GM19043 (cell line): ENCODE measurements at regions not wholly inside any gene's neighbourhood (a gene's known extent, or its start where the extent isn't known, plus 50 kb on each side); places are given as distances from the start of the nearest gene placed in this dataset.
"Not testable (repeated sequence)": the region's sequence is repeated elsewhere in the genome, so short reads cannot be mapped to it uniquely, and the experiment has no call there.

Experiments used
- ATAC-seq: cut with Tn5 transposase; IDR thresholded peaks from one replicate; pipeline ENCODE4 v1.9.1; 2021; ENCODE audit warnings: low read depth; ENCODE audit not compliant: unreplicated experiment

DNA sequence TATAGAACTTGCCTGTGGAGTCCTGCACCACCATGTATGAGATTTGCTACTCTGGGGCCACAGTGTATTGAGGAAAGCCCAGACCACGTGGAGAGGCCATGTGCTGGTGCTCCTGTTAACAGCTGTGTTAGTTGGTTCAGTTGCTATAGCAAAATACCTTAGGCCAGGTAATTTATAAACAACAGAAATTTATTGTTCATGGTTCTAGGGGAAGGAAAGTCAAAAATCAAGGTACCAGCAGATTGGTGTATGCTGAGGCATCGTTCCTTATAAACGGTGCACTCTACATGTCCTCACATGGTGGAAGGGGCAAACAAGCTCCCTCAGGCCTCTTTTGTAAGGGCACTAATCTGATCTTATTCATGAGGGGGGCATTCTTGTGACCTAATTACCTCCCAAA is 135.9 kb upstream of the FOXN2 start:
- ATAC-seq = no peak

DNA sequence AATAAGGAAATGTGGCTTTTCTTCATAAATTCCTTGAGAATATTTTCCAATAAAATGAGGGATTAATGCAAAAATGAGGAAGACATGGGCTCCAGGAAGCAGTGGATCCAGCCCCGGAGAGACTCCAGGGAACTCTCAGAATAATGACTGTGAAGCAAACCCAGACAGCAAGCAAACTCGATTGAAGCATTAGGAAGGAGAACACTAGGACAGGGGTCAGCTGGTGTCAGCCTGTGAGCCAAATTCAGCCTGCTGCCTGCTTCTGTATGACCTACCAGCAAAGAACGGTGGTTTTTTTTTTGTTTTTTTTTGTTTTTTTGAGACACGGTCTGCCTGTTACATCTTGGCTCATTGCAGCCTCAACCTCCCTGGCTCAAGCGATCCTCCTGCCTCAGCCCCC is 133.9 kb upstream of the FOXN2 start:
- no peak for ATAC-seq

DNA sequence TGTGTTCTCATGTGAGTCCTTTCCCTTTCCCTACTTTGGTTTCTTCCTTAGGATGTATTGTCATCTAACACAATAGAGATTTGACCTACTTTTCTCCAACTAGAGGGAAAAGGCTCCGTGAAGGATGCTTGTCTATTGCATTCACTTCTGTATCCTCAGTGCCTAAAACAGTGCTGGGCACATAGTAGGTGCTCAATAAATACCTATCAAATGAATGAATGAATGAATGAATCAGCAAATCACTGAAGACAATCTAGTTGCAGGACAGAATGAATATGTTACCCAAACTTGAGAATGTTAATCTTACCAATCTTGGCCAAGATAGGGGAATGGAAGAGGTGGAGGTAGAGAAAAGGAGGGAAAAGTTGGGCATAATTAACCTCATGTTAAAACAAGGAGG is 131.2 kb upstream of the FOXN2 start:
- no peak for ATAC-seq

DNA sequence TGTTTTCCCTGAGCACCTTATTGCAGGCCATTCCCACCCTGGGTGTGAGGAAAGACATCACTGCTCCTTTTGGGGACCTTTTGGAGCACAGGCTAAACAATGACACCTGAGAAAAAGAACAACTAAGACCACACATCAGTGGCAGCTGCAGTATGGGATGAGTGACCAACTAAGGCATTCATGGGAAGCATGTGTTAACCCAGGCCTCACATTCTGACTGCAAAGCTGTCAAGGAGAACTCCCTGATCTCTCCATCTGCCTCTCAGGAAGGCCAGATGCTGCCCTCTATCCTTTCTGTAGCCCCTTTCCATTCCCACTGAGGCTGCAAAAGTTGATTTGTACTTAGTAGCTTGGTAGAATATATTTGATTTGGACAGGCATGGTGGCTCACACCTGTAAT is 130.5 kb upstream of the FOXN2 start:
- ATAC-seq = no peak

DNA sequence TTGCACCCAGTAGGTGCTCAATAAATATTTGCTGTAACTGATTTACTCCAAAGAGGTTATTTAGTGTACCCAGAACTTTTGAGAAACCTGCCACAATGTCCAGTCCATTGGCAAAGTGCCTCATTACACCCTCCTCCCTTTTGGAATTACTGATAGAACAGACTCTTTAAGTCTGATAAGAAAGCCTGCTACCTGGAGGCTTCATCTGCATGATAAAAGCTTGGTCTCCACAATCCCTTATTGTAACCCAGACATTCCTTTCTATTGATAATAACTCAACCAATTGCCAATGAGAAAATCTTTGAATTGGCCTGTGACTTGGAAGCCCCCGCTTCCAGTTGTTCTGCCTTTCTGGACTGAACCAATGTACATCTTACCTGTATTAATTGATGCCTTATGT is 127.0 kb upstream of the FOXN2 start:
- ATAC-seq = no peak

DNA sequence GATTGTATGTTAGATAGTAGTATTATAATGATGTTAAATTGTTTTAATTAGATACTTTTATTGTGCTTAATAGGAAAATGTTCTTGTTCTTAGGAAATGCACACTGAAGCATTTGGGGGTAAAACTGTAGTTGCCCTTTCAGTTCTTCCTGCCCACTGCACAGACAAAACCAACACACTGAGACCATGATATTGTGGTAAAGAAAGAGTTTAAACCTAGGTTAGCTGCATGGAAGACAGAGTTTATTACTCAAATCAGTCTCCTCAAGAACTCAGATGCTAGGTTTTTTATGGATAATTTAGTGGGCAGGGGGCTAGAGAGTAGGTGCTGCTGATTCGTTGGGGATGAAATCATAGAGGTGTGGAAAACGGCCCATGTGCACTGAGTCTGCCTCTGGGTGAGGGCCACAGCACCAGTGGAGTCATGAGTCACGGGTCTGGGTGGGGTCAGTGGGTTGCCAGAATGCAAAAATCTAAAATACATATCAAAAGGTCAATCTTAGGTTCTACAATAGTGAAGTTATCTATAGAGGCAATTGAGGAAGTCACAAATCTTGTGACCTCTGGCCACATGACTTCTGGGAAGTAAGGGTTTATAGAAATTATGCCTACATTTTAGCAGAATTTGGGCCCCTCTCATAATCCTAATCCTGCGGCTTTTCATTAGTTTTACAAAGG is 124.8 kb upstream of the FOXN2 start:
- ATAC-seq = no peak

DNA sequence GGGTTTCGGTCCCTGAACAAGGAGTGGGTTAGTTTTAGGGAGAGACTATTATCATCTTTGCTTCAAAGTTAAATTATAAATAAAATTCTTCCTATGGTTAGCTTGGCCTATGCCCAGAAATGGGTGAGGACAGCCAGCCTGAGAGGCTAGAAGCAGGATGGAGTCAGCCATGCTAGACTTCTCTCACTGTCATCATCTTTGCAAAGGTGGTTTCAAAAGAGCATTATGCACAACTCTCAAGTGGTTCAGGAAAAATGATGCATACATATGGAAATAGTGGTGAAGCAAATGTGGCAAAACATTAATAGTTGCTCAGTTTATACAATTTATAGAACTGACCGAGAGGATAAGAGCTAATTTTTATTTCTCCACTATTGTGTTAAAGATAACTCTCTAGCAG is 124.3 kb upstream of the FOXN2 start:
- no peak for ATAC-seq

DNA sequence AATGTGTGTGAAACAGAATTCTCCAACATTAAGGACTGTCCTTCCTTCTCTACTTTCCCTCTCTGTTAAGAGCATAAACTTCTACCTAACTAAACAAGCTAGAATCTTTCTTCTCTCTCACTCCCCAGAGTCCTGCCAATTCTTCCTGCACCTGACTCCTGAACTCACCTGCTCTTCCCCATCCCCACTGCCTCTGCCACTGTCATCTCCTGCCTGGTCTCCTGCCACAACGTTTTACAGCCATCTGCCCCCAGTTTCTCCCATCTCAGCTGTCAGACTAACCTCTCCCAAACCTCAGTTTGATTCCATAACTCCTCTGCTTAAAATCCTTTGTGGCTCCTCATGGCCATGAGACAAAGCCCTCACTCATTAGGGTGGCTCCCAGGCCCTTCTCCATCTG is 119.8 kb upstream of the FOXN2 start:
- ATAC-seq = no peak

DNA sequence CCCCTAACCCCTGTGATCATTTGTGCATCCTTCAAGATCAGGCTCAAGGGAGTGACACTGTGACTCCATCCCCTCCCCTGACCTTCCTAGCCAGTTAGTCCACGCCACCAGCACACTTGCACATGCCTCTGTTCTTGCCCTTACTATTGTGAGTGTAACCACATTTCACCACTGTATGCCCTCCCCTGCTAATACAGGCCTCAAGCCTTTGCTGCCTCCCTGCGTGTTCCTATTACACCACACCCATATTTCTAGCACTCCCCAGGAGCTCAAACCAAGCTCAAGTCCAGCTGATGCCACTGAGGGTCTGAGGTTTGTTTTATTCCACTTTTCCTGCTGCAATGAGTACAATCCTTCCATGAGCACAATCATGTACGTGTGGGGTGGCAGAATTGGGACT is 119.3 kb upstream of the FOXN2 start:
- no peak for ATAC-seq

DNA sequence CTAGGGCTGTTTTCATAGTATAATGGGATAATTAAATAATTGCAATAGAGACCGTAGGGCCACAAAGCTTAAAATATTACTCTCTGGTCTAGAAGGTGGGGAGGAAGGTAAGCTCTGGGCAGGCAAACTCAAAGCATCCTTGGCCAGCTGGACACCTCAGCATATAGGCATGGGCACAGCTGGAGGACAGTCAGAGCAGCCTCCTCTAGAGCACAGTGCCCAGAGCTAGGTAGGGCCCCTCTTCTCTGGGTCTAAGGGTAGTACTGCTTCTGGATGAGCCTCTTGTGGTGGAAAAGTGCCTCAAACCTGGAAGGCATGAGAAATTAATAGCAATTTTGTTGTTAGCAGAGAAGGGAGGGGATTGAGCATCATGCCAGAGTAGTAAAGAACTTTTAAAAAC is 116.9 kb upstream of the FOXN2 start:
- ATAC-seq = no peak

DNA sequence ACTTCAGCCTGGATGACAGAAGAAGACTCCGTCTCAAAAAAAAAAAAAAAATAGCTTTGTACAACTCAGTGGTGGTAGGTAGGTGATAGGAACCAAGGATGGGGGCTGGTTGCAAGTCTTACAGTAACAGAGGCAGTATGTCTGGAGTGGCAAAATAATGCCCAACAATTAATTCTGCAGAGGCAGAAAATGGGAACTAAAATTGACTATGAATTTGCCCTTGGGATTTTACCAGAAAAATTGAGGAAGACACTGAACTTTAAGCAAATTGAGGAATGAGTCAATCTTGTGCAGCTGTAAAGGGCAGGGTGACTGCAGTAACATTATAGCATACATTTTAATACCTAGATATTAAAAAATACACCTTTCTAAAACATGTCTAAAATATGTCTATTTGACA is 116.1 kb upstream of the FOXN2 start:
- no peak for ATAC-seq

DNA sequence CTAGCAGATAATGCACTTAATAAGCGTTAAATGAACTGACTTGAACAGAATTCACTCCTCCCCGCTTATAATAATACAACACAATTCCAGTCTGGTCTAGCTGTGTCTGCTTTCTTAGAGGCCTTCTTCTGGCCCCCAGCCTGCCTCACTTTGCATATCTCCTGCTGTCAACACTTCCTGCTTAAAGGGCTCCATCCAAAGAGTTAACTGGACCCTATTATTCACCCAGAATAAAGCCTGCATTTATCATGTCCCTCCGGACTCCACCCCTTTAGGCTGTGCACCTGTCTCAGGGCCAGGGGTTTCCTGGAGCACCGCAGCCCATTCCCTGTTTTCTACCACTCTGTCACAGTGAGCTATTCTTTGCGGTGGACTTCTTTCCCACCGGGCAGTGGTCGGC is 115.4 kb upstream of the FOXN2 start:
- no peak for ATAC-seq

DNA sequence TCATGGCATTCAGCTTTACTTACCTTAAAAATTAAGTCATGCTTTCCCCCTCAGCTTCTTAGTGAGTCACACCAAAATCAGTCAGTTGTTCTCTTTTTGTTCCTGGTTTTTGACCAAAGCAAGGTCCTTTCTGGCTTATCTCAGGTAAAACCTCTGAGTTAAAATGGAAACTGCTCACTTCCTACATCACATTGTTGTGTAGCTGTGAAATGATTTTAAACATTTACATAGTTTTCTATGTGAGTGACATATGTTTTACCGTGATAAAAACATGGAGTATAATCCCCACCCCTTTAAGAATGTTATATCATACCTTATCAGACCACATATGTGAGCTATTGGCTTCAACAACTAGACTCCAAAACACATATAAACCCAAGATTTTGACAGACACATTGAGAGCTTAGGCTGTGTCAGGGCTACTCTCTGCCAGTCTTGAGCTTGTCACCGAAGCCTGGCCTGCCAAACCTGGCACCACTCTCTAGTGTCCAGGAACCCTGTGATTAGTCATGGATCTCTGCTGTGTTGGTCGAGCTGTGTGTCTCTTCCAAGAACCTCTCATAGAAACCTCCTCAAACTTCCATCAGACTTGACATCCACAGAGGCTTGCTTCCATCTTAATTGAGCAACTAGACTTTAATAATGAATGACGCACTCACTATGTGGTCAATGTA is 113.7 kb upstream of the FOXN2 start:
- ATAC-seq = peak; percentile 57

DNA sequence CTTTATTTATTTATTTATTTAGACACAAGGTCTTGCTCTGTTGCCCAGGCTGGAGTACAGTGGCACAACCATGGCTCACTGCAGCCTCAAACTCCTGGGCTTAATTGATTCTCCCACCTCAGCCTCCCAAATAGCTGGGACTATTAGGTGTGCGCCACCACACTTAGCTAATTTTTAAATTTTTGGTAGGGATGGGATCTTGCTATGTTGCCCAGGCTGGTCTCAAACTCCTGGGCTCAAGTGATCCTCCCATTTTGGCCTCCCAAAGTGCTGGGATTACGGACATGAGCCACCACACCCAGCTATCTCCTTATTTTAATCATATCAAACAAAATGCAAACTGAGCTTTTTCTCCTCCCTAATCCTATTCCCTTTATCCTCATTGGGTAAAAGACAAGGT is 113.0 kb upstream of the FOXN2 start:
- ATAC-seq = not testable (repeated sequence)

DNA sequence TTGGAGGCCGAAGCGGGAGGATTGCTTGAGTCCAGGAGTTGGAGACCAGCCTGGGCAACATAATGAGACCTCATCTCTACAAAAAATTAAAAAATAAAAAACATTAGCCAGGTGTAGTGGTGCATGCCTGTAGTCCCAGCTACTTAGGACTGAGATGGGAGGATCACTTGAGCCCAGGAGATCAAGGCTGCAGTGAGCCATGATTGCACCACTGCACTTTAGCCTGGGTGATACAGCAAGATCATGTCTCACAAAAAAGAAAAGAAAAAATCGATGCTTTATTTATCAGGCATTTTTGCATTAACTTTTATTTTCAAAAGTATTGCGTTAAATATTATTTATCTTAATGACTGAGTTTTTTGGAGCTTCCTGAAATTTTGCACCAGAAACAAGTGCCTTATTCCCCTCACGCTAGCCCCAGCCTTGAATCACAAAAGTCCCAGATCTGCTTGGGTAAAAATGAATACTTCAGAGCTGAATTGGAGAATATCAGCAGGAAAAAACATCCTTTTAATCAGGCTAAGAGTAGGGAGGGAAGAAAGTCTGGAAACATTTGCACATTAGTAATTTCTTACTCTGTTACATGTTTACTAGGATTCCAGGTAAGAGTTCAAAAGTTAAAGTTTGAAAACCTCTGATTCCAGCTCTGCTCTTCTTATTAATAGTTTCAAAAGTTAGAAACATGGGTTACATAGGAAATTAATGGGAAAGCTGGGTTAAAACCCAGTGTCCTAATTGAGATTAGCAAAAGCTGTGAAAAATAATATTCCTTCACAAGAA is 111.4 kb upstream of the FOXN2 start:
- ATAC-seq = no peak

DNA sequence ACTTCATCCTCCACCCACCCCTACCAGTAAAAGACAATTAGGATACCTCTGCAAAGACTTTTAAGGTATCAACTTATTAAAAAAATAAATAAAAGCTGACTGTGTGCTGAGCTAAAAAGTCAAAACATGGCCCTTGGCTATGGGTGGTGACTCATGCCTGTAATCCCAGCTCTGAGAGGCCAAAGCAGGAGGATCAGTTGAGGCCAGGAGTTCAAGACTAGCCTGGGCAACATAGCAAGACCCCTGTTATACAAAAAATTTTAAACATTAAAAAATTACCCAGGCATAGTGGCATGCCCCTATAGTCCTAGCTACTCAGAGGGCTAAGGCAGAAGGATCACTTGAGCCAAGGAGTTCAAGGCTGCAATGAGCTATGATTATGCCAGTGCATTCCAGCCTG is 110.8 kb upstream of the FOXN2 start:
- ATAC-seq = no peak

DNA sequence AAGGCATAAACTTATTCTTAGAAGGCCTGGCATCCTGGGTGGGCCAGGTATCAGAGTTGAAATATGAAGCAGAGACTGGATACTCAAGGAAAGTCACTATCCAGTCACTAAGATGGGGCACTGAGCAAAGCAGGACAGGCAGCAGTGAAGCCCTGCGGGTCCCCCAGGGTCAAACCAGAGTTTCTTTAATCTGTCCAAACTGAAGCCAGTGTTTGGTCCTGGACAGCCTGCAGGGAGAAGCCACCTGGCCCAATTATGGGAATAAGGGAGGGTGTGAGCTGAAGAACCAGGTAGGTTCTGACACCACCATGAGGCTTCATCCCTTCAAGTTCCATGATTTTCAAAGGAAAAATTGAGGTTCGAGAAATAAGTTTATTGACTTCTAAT is 109.7 kb upstream of the FOXN2 start:
- no peak for ATAC-seq

DNA sequence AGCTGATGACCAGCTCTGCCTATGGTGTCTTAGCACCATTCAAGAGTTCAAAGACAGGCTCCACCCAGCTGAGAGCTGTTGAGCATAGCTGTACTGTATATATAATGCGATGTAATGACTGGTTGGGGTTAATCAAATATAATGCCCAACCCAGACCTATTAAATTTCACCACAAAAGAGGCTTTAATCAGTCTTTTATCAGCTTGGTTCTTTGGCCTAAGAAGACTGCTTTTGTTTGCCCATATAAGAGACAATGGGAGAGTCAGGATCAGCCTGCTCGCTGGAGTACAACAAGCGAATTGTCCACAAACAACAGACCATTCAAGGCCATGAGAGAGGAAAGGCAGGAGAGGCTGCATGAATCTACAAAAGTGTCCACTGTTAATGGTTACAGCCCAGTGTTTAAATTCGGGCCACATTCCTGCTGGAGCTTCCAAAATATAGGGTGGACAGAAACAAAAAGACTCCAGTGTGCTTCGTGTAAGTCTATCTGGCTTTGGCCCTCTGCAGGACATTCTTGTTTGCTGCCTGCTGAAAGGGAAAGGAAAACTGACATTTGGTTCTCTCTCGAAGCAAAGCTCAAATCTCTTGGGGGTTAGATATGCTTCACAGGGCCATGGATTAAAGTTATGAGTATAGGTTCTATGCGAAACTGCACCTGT is 109.2 kb upstream of the FOXN2 start:
- ATAC-seq = peak; percentile 54

DNA sequence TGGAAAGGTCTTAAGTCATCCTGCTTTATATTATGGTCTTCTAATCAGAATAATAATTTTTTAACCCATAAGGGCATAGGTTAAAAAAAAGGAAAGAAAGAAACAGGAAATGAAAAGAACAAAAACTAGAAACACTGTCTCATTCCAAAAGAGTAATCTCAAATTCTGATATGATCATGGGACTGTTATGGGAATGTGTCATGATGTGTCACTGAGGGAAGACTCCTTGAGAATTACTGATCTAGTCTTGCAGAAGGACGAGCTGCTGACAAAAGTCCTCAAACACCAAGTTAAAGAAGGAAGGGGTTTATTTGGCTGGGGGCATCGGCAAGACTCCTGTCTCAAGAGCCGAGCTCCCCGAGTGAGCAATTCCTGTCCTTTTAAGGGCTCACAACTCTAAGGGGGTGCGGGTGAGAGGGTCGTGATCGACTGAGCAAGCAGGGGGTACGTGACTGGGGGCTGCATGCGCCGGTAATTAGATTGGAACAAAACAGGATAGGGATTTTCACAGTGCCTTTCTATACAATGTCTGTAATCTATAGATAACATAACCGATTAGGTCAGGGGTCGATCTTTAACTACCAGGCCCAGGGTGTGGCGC is 108.3 kb upstream of the FOXN2 start:
- not testable (repeated sequence) for ATAC-seq

DNA sequence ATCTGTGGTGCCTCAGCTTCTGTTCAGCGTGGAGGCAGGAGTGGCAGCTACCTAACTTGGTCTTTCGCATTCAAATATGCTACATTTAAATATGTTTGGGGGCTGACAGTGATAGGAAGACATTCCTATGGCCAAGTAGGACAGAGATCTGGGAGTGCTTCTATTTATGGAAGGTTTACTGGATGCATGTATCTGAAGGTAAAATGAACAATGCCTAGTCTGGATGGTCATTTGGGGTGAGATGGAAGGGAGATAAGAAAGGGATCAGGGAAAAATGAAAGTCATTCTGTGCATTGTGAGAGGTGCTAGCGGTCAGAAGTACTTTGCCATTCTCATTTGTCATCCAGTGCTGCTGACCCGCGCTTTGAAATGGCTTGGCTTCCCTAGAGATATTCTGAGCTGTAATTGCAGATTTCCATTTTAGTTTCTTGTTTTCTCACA is 107.3 kb upstream of the FOXN2 start:
- ATAC-seq = no peak

DNA sequence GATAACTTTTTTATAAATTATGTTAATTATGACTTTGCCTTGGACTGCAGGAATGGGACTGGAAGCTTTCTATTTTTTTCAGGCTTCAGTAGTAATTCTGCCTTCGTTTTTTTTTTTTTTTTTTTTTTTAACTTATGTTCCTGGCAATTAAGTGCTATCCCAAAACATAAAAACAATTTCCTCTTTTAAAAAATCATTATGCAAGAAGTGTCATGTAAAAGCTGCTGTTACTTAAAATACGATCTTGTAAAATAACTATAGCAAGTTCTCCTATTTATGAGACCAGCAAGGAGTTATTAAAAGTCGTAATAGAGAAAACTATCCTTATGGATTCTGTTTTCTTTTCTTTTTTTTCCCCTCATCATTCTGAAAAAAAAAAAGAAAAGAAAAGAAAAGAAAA is 106.6 kb upstream of the FOXN2 start:
- ATAC-seq = no peak
